Mesendoderm (in vitro differentiated cells): ENCODE measurements at regions not wholly inside any gene's neighbourhood (a gene's known extent, or its start where the extent isn't known, plus 50 kb on each side); places are given as distances from the start of the nearest gene placed in this dataset.
A peak's percentile ranks its signal among the peaks of the same experiment; 100 is the strongest.

Source experiments
- DNase-seq: peaks from one replicate; pipeline ENCODE4 v3.0.0; 2013
- H2AK5ac ChIP-seq: 2 replicates; pipeline ENCODE4 v1.6.1; 2013; ENCODE audit warnings: low read length, inconsistent platforms
- H2BK120ac ChIP-seq: 2 replicates; pipeline ENCODE4 v1.6.1; 2013; ENCODE audit warnings: low read depth, mild to moderate bottlenecking, low read length, moderate library complexity, mixed read lengths
- H2BK15ac ChIP-seq: replicated peaks from 2 replicates; pipeline ENCODE4 v1.6.1; 2013; ENCODE audit warnings: low read depth, mild to moderate bottlenecking, moderate library complexity
- H2BK5ac ChIP-seq: 2 replicates; pipeline ENCODE4 v1.6.1; 2013; ENCODE audit warnings: low read length, inconsistent platforms
- H3K18ac ChIP-seq: 2 replicates; pipeline ENCODE4 v1.6.1; 2013; ENCODE audit warnings: mild to moderate bottlenecking, low read length, mixed read lengths
- H3K23ac ChIP-seq: one replicate; pipeline ENCODE4 v1.6.1; 2013; ENCODE audit warnings: low read length
- H3K27ac ChIP-seq: 2 replicates; pipeline ENCODE4 v1.5.1; 2013; ENCODE audit warnings: low read depth, mild to moderate bottlenecking, inconsistent platforms, low read length, moderate library complexity
- H3K27me3 ChIP-seq: 2 replicates; pipeline ENCODE4 v1.6.1; 2013; ENCODE audit warnings: low read length, control low read depth, mild to moderate bottlenecking, inconsistent platforms; ENCODE audit not compliant: insufficient read depth, poor library complexity
- H3K36me3 ChIP-seq: 2 replicates; pipeline ENCODE4 v1.6.1; 2013; ENCODE audit warnings: low read length, inconsistent platforms; ENCODE audit not compliant: control insufficient read depth, insufficient read depth
- H3K4ac ChIP-seq: one replicate; pipeline ENCODE4 v1.6.1; 2013; ENCODE audit warnings: low read depth, mild to moderate bottlenecking, low read length, moderate library complexity
- H3K4me1 ChIP-seq: 2 replicates; pipeline ENCODE4 v1.6.1; 2013; ENCODE audit warnings: low read depth, low read length, inconsistent platforms; ENCODE audit not compliant: control insufficient read depth
- H3K4me2 ChIP-seq: 2 replicates; pipeline ENCODE4 v1.6.1; 2013; ENCODE audit warnings: low read length
- H3K4me3 ChIP-seq: 2 replicates; pipeline ENCODE4 v1.5.1; 2013; ENCODE audit warnings: mild to moderate bottlenecking, low read length
- H3K56ac ChIP-seq: one replicate; pipeline ENCODE4 v1.6.1; 2013; ENCODE audit warnings: low read length
- H3K79me1 ChIP-seq: 2 replicates; pipeline ENCODE4 v1.6.1; 2013; ENCODE audit warnings: low read length, inconsistent platforms
- H3K79me2 ChIP-seq: 2 replicates; pipeline ENCODE4 v1.6.1; 2013; ENCODE audit warnings: mild to moderate bottlenecking, low read length; ENCODE audit not compliant: control insufficient read depth, insufficient read depth
- H3K9ac ChIP-seq: 2 replicates; pipeline ENCODE4 v1.6.1; 2013; ENCODE audit warnings: low read length, inconsistent platforms
- H4K5ac ChIP-seq: one replicate; pipeline ENCODE4 v1.6.1; 2013; ENCODE audit warnings: low read length
- H4K8ac ChIP-seq: one replicate; pipeline ENCODE4 v1.6.1; 2013; ENCODE audit warnings: low read depth, mild to moderate bottlenecking, control low read depth, low read length, moderate library complexity
- WGBS: extraction: QIAGEN DNeasy Blood & Tissue Kit; methylation state at CpG from one replicate; pipeline ENCODE4 v1.1.7; 2013; ENCODE audit warnings: low lambda C conversion rate, missing lambda C conversion rate; ENCODE audit not compliant: insufficient coverage; ENCODE audit errors: extremely low coverage; 5-methylcytosine and 5-hydroxymethylcytosine counted together

DNA sequence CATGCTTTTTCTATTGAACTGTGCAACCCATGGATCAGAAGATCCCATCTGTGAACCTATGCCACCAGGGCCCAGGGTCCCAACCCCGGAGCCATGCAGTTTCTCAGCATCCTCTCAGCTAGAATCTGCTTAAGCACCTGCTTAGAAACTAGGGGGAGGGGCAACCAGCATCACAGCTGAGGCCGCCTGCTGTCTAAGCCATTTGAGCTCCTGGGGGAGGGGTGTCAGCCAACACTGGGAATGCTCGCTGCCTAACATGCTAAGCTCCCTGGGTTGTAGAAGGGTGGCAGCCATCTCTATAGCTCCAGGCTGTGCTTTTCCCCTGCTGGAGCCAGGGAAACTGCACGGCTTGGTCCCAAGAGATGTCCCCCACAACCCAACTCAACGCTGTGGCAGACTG is 322.8 kb downstream of the EDEM1 start:
- Histone ChIP-seq H3K4me2 (no peak overlapping the region), H2BK15ac (no peak overlapping the region), H3K79me2 (no peaks in the 10 kb centered on the region), H4K5ac (no peak overlapping the region), H3K79me1 (no peaks in the 10 kb centered on the region), H2BK5ac (no peak overlapping the region), H3K23ac (no peak overlapping the region), H3K27me3 (no peaks in the 10 kb centered on the region), H3K4ac (no peak overlapping the region), H3K56ac (no peak overlapping the region), H3K36me3 (no peaks in the 10 kb centered on the region), H2BK120ac (no peak overlapping the region), H4K8ac (no peak overlapping the region), H3K27ac (no peak overlapping the region), H3K9ac (no peak overlapping the region), H3K4me1 (no peaks in the 10 kb centered on the region), H3K18ac (no peak overlapping the region), H3K4me3 (no peak overlapping the region), H2AK5ac (no peak overlapping the region)
- WGBS: no CpG with 5 or more reads among the region's 5 CpGs
- no peak for DNase-seq

DNA sequence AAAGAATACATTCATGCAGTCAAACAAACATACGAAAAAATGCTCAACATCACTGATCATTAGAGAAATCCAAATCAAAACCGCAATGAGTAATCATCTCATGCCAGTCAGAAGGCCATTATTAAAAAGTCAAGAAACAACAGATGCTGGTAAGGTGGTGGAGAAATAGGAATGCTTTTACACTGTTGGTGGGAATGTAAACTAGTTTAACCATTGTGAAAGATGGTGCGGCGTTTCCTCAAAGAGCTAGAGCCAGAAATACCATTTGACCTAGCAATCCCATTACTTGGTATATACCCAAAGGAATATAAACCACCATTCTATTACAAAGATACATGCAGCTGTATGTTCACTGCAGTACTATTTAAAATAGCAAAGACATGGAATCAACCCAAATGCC is 330.4 kb downstream of the EDEM1 start:
- H3K27me3 ChIP-seq: no peaks in the 10 kb centered on the region
- no peak overlapping the region for H4K5ac ChIP-seq
- no peak overlapping the region for H3K4me2 ChIP-seq
- H3K23ac ChIP-seq: no peak overlapping the region
- H3K4ac ChIP-seq: no peak overlapping the region
- DNase-seq: no peak
- H2BK120ac ChIP-seq: no peak overlapping the region
- no peak overlapping the region for H2BK5ac ChIP-seq
- H3K9ac ChIP-seq: no peak overlapping the region
- H3K18ac ChIP-seq: no peak overlapping the region
- H4K8ac ChIP-seq: no peak overlapping the region
- no peaks in the 10 kb centered on the region for H3K79me2 ChIP-seq
- WGBS: no CpG with 5 or more reads among the region's 4 CpGs
- H2AK5ac ChIP-seq: no peak overlapping the region
- H3K27ac ChIP-seq: no peak overlapping the region
- no peak overlapping the region for H2BK15ac ChIP-seq
- H3K36me3 ChIP-seq: no peaks in the 10 kb centered on the region
- H3K56ac ChIP-seq: no peak overlapping the region
- H3K4me3 ChIP-seq: no peak overlapping the region
- H3K4me1 ChIP-seq: no peaks in the 10 kb centered on the region
- no peaks in the 10 kb centered on the region for H3K79me1 ChIP-seq

DNA sequence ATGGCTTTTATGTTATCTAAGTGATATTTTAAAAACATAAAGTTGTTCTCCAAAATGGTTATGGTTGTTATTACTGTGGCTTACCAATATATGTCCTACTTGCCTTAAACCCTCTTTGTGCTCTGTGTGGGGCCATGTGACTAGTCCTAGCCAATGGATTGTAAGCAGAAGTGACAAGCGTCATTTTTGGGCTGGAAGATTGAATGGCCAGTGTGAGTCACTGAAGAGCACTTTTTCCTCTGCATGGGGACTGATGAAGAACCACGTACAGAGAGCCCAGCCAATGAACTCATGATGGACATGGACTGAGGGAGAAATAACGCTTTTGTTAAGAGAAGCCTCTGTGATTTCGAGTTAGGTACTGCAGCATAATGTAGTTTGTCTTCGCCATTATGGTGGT is 332.7 kb downstream of the EDEM1 start:
- no CpG with 5 or more reads among the region's 5 CpGs for WGBS
- H3K27ac ChIP-seq: no peak overlapping the region
- H3K56ac ChIP-seq: no peak overlapping the region
- no peak overlapping the region for H3K23ac ChIP-seq
- no peaks in the 10 kb centered on the region for H3K36me3 ChIP-seq
- no peak overlapping the region for H2BK5ac ChIP-seq
- H4K8ac ChIP-seq: no peak overlapping the region
- H3K27me3 ChIP-seq: no peaks in the 10 kb centered on the region
- no peak overlapping the region for H2AK5ac ChIP-seq
- no peak overlapping the region for H3K9ac ChIP-seq
- no peaks in the 10 kb centered on the region for H3K4me1 ChIP-seq
- no peak overlapping the region for H4K5ac ChIP-seq
- no peaks in the 10 kb centered on the region for H3K79me2 ChIP-seq
- no peak overlapping the region for H3K18ac ChIP-seq
- peak; percentile 11 for DNase-seq
- no peak overlapping the region for H2BK15ac ChIP-seq
- no peaks in the 10 kb centered on the region for H3K79me1 ChIP-seq
- no peak overlapping the region for H3K4me2 ChIP-seq
- no peak overlapping the region for H3K4ac ChIP-seq
- H3K4me3 ChIP-seq: no peak overlapping the region
- H2BK120ac ChIP-seq: no peak overlapping the region

DNA sequence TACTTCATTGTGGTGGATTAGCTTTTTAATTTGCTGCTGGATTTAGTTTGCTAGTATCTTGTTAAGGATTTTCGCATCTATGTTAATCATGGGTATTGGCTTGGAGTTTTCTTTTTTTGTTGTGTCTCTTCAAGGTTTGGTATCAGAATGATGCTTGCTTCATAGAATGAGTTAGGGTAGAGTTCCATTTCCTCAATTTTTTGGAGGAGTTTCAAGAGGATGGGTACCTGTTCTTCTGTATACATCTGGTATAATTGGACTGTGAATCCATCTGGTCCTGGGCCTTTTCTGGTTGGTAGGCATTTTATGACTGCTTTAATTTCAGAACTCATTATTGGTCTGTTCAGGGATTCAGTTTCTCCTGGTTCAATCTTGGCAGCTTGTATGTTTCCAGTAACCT is 335.6 kb downstream of the EDEM1 start:
- H3K36me3 ChIP-seq: no peaks in the 10 kb centered on the region
- no peak overlapping the region for H3K56ac ChIP-seq
- no peak overlapping the region for H4K5ac ChIP-seq
- no peak overlapping the region for H3K4ac ChIP-seq
- H3K4me3 ChIP-seq: no peak overlapping the region
- no peak overlapping the region for H3K4me2 ChIP-seq
- no peaks in the 10 kb centered on the region for H3K27me3 ChIP-seq
- no CpG with 5 or more reads among the region's 1 CpG for WGBS
- H3K4me1 ChIP-seq: no peaks in the 10 kb centered on the region
- no peak overlapping the region for H2BK120ac ChIP-seq
- H3K9ac ChIP-seq: no peak overlapping the region
- DNase-seq: no peak
- H2BK15ac ChIP-seq: no peak overlapping the region
- H4K8ac ChIP-seq: peak overlapping the region; percentile 56
- no peak overlapping the region for H3K27ac ChIP-seq
- H3K79me2 ChIP-seq: no peaks in the 10 kb centered on the region
- no peaks in the 10 kb centered on the region for H3K79me1 ChIP-seq
- no peak overlapping the region for H2BK5ac ChIP-seq
- H3K18ac ChIP-seq: no peak overlapping the region
- H2AK5ac ChIP-seq: no peak overlapping the region
- no peak overlapping the region for H3K23ac ChIP-seq

DNA sequence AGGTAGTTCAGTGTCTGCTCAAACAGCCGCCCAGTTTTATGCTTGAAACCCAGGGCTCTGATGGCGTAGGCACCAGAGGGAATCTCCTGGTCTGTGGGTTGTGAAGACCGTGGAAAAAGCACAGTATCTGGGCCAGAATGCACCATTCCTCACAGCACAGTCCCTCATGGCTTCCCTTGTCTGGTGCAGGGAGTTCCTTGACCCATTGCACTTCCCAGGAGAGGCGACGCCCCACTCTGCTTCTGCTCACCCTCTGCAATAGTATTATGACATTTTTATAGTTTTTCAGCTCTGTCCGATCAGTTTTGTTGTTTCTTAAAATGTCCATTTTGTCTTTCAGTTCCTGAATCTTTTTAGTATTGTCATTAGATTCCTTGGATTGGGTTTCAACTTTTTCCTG is 343.5 kb downstream of the EDEM1 start:
- no CpG with 5 or more reads among the region's 6 CpGs for WGBS
- no peak overlapping the region for H2BK5ac ChIP-seq
- no peak overlapping the region for H2AK5ac ChIP-seq

DNA sequence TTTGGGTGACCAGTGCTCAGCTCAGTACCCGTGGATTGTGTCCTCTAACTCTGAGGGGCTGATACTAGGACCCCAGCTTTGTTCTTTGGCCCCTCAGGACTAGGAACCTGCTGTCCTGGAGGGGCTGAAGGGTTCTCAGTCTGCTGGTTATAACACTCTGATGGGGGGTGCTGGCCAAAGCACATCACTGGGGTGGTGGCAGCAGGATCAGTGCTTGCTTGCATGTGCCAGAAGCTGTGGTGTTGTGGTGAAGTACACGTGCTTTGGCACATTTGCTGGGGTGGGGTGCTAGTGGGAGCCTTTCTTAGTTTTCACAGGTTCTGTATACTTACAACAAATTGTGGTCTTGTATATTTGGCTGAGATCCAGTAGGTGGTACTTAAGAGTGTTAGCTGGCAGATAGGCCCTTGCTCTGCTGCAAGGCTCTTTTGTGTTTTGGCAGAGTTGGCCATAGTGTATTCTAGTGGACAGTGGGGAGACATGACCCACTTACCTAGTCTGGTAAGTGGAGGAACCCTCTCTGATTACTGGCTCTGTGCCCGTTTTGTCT is 344.3 kb downstream of the EDEM1 start:
- WGBS: no CpG with 5 or more reads among the region's 3 CpGs
- no peak overlapping the region for H2BK5ac ChIP-seq

More for the DNA sequence above, 343.5 kb downstream of the EDEM1 start:
- Histone ChIP-seq H2BK15ac (no peak overlapping the region), H2BK120ac (no peak overlapping the region), H3K18ac (no peak overlapping the region), H4K8ac (no peak overlapping the region), H3K27ac (no peak overlapping the region), H3K27me3 (no peaks in the 10 kb centered on the region), H3K4me3 (no peak overlapping the region), H3K4me1 (no peaks in the 10 kb centered on the region), H3K56ac (no peak overlapping the region), H3K36me3 (no peaks in the 10 kb centered on the region), H3K23ac (no peak overlapping the region), H4K5ac (no peak overlapping the region), H3K9ac (no peak overlapping the region), H3K4ac (no peak overlapping the region), H3K4me2 (no peak overlapping the region), H3K79me2 (no peaks in the 10 kb centered on the region), H3K79me1 (no peaks in the 10 kb centered on the region)
- no peak for DNase-seq

More for the DNA sequence above, 344.3 kb downstream of the EDEM1 start:
- H3K27me3 ChIP-seq: no peaks in the 10 kb centered on the region
- no peak overlapping the region for H3K4me2 ChIP-seq
- no peaks in the 10 kb centered on the region for H3K79me1 ChIP-seq
- H3K4me1 ChIP-seq: no peaks in the 10 kb centered on the region
- no peak overlapping the region for H4K8ac ChIP-seq
- no peaks in the 10 kb centered on the region for H3K36me3 ChIP-seq
- no peak overlapping the region for H2BK120ac ChIP-seq
- no peak overlapping the region for H3K23ac ChIP-seq
- no peak overlapping the region for H4K5ac ChIP-seq
- H3K9ac ChIP-seq: no peak overlapping the region
- no peak overlapping the region for H2AK5ac ChIP-seq
- H3K4me3 ChIP-seq: no peak overlapping the region
- H3K79me2 ChIP-seq: no peaks in the 10 kb centered on the region
- no peak overlapping the region for H3K18ac ChIP-seq
- no peak for DNase-seq
- H3K56ac ChIP-seq: no peak overlapping the region
- no peak overlapping the region for H3K4ac ChIP-seq
- no peak overlapping the region for H2BK15ac ChIP-seq
- no peak overlapping the region for H3K27ac ChIP-seq
